WI38 (cell line): ENCODE measurements at regions not wholly inside any gene's neighbourhood (a gene's known extent, or its start where the extent isn't known, plus 50 kb on each side); places are given as distances from the start of the nearest gene placed in this dataset.
"Not testable (repeated sequence)": the region's sequence is repeated elsewhere in the genome, so short reads cannot be mapped to it uniquely, and the experiment has no call there.

Source experiments
- H3K4me3 ChIP-seq: 2 replicates; pipeline ENCODE4 v1.5.1; 2011; ENCODE audit warnings: low read depth, mild to moderate bottlenecking, control low read depth, low read length
- TF ChIP-seq, protein P1 (sequence below): IDR thresholded peaks from 2 replicates; pipeline ENCODE4 v1.5.1; 2012; ENCODE audit warnings: low read depth, mild to moderate bottlenecking, control low read depth, low read length

DNA sequence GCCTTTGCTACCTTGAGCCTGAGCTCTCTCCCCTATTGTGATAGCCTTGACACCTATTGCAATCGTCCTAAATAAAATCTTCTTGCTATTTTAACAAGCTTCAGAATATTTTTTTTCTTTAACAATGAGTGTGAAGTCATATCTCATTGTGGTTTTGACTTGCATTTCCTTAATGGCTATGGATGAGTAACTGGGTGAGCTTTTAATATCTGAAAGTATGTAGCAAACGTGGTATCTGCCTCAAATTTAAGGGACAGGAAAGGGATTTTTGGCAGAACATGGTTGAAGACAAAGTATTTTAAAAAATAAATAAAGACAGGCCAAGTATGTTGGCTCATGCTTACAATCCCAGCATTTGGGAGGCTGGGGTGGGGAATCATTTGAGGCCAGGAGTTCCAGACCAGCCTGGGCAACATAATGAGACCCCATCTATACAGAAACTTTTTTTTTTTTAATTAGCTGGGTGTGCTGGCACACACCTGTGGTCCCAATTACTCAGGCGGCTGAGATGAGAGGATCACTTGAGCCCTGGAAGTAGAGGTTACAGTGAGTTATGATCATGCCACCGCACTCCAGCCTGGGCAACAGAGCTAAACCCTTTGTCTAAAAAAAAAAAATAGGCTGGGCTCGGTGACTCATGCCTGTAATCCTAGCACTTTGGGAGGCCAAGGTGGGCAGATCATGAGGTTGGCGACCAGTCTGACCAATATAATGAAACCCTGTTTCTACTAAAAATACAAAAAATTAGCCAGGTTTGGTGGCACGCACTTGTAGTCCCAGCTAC lies 319.3 kb upstream of the NRP1 start:
- TF ChIP-seq, protein P1, sequence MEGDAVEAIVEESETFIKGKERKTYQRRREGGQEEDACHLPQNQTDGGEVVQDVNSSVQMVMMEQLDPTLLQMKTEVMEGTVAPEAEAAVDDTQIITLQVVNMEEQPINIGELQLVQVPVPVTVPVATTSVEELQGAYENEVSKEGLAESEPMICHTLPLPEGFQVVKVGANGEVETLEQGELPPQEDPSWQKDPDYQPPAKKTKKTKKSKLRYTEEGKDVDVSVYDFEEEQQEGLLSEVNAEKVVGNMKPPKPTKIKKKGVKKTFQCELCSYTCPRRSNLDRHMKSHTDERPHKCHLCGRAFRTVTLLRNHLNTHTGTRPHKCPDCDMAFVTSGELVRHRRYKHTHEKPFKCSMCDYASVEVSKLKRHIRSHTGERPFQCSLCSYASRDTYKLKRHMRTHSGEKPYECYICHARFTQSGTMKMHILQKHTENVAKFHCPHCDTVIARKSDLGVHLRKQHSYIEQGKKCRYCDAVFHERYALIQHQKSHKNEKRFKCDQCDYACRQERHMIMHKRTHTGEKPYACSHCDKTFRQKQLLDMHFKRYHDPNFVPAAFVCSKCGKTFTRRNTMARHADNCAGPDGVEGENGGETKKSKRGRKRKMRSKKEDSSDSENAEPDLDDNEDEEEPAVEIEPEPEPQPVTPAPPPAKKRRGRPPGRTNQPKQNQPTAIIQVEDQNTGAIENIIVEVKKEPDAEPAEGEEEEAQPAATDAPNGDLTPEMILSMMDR: no peak
- H3K4me3 ChIP-seq: no peak overlapping the region

DNA sequence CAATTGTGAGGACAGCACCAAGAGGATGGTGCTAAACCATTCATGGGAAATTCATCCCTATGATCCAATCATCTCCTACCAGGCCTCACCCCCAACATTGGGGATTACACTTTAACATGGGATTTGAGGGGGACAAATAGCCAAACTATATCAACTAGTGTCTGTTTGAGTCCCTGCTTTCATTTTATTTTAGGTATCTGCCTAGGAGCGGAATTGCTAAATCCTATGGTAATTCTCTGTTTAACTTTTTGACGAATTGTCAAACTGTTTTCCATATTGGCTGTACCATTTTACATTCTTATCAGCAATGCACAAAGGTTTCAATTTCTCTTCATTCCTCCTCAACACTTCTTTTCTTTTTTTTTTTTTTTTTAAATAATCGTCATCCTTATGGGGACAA lies 318.4 kb upstream of the NRP1 start:
- no peak overlapping the region for H3K4me3 ChIP-seq
- TF ChIP-seq, protein P1: no peak

DNA sequence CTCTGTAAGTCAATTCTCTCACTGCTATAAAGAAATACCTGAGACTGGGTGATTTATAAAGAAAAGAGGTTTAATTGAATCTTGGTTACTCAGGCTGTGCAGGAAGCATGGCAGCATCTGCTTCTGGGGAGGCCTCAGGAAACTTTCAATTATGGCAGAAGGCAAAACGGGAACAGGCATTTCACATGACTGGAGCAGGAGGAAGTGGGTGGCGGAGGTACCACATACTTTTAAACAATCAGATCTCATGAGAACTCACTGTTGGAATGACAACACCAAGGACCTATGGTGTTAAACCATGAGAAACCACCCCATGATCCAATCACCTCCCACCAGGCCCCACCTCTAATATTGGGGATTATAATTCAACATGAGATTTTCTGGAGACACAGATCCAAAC lies 315.7 kb upstream of the NRP1 start:
- not testable (repeated sequence) for H3K4me3 ChIP-seq

DNA sequence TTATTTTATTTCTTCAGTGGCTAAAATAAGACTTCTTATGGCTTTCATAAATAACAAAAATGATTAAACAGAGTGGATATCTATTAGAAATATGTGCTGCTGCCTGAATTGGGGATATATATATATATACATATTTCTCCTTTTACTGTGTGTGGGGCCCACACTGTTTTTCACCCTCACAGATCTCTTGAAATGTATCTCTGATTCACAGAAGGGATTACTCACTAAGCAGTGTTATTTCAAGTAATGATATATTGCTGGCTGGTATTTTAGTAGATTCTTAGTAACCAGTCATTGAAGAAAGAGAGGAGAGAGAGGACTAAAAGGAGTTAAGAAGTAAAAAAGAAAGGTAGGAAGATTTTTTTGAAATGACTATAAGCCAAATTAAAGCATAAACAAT lies 308.6 kb upstream of the NRP1 start:
- no peak overlapping the region for H3K4me3 ChIP-seq

DNA sequence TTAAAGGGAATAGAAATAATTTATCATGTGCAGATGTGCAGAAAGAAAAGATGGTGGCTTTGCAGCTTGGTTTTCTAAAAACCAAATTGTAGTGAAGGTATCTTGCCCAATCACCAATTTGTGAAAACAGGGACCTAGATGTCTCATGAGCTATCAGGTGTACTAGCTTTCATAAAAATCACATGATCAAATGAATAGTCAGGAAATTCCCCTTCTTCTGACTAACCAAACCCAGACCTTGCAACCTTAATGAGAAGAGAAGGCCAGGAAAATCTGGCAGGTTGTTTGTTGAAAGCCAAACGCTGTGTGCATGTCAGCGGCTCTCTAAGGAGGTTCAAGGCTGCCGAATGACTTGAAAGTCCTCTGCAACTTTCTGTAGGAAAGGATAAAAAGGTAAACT lies 304.4 kb upstream of the NRP1 start:
- no peak overlapping the region for H3K4me3 ChIP-seq
- TF ChIP-seq, protein P1: no peak

More for the DNA sequence above, 308.6 kb upstream of the NRP1 start:
- TF ChIP-seq, protein P1: no peak

DNA sequence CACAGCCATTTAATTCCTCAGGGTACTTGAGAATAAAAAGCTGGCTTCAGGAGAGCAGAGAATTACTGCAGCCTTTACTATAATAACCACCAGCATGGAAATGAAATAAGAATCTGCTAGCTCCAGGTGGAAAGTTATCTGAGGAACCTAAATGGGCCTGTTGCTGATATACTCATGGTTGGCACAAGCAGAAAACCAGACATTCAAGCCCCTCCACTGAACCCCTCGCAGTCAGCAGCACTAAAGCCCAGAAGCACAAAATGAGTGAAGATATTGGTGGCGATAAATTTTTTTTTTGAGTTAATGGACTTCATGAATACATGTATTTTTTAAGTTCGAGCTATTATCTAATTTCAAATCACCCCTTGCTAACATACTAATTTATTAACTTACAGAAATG lies 303.9 kb upstream of the NRP1 start:
- TF ChIP-seq, protein P1: no peak
- H3K4me3 ChIP-seq: no peak overlapping the region

DNA sequence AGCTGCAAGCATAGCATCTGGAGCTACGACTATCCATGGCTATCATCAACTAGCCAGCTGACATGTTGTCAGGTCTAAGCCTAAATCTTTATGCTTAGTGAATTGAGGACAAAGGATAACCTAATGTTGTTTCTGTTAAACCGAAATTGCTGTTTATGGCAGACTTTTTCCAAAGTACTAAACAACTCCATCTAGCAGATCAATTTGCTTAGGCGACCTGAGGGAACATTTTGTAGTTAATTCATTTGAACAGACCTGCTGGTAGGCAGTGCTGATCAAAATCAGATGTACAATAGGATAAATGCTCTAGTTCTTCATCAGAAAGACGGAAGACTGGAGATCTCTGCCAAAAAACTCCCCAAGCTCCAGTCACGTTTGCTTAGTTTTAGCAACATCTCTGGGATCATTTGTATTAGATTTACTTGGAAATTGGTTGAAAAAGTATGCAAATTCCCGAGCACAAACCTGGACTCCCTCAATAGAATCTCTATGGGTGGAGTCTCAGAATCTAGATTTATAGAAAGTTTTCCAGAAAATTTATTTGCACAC lies 301.6 kb upstream of the NRP1 start:
- TF ChIP-seq, protein P1: no peak
- no peak overlapping the region for H3K4me3 ChIP-seq
